ENCODE measurements at regions not wholly inside any gene's neighbourhood (a gene's known extent, or its start where the extent isn't known, plus 50 kb on each side); places are given as distances from the start of the nearest gene placed in this dataset.
"Not testable (repeated sequence)": the region's sequence is repeated elsewhere in the genome, so short reads cannot be mapped to it uniquely, and the experiment has no call there.

GRCh38 chr10:83983578-83984255 lies 155.6 kb upstream of the GHITM start:
- DNase-seq (ENCODE audit: low spot score): no peak

DNA sequence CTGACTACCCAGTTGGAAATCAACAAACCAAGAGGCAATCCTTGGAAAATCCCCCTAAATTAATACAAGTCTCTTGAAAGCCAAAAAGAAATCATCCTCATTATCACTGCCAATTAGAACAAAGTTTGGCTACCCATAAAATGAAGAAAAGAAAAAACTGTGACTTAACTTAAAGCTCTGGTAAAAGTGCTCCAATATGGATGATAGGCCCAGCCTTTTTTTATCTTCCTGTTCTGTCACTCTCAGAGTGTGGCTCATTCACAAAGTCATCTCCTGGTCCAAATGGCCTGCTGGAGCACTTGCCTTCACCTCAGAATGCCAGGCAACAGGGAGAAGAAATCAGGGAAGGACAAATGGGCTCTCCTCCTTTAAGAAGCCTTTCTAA lies 155.1 kb upstream of the GHITM start:
- no peak for DNase-seq (ENCODE audit: low spot score)

- DNase-seq (ENCODE audit: low spot score): no peak
Observed at GRCh38 chr10:83986800-83987199, 152.5 kb upstream of the GHITM start.

- DNase-seq (ENCODE audit: low spot score): no peak
Observed at GRCh38 chr10:83987216-83987615, 152.1 kb upstream of the GHITM start.

DNA sequence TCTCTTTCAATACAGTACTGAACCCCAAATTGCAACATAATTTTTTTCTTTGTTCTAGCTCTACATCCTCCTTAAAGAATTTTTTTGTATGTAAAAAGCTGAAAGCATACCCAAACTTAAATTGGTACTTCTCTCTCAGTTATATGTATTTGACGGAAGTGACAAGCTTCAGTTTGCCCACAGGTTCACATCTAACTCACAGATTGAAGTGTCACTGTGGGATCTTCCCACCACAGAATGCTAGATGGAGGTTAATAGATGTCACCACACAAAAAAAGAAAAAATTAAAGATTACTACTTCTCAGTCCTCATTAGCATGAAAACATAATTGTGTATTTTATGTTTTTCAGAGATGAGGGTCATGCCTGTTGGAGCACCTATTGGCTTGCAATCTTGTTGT lies 150.9 kb upstream of the GHITM start:
- no peak for DNase-seq (ENCODE audit: low spot score)

- DNase-seq (ENCODE audit: low spot score): no peak
Observed at GRCh38 chr10:83990126-83990525, 149.2 kb upstream of the GHITM start.

GRCh38 chr10:83991986-83992753 lies 147.1 kb upstream of the GHITM start:
- DNase-seq (ENCODE audit: low spot score): no peak

- DNase-seq (ENCODE audit: low spot score): no peak
Observed at GRCh38 chr10:83994325-83994724, 145.0 kb upstream of the GHITM start.

DNA sequence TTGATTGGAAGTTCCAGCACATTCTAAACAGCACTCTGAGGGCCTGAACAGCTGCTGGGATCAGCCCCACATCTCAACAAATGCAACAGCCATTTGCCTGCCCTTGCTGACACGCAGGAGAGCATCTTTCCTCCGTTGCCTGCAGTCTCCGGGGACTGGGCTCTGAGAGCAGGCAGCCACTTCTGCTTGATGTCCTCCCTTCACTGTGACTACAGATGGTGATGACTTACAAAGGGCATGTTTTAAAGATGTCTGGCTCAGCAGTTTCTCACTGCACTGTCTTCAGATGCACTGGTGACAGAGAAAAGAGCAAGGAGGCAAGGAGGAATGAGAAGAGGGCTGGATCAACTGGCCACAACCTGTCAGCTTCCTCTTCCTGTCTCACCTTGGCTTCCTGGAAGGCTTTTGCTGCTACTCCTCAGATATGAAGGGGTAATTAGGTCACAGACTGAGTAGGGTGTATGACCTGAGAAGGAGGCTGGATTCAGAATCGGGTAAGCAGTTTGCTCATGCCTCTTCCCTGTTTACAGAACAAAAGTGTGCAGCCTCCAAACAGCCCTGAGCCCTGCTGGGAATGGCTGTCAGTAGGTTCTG lies 143.5 kb upstream of the GHITM start:
- DNase-seq (ENCODE audit: low spot score): no peak

GRCh38 chr10:84004221-84004620 lies 135.1 kb upstream of the GHITM start:
- DNase-seq (ENCODE audit: low spot score): no peak

DNA sequence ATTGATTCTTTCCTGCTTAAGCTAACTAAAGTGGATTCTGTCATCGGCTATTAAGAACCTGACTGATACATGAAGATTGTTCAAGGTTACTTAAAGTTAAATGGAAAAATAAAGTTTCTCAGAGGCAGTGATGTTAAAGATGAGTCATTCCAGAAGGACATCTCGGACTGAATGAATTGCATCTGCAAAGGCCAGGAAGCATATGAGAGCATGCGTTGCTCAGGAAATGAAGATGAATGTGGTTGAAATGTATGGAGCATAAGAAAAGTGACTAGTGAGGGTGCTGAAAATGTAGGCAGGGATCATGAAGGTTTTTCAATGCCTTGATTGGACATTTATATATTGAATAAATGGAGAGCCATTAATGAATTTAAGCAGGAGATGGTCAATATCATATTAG lies 133.9 kb upstream of the GHITM start:
- DNase-seq (ENCODE audit: low spot score): no peak

DNA sequence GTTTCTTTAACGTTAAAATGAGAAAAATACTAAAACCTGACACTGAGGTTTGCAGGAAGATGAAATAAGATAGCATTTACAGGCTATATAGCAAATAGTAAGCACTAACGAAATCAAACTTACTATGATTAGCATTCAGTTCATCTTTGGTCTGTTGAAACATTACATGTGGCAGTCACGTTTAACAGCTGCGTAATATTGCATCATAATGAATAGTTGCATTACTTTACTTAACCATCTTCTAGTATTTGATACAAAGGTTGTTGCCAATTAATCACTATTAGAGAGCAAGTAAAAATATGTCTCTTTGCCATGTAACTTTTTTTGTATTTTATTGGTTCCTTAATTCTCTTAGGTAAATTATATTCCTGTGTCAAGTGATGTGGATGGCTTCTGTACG lies 131.8 kb upstream of the GHITM start:
- DNase-seq (ENCODE audit: low spot score): no peak

- DNase-seq (ENCODE audit: low spot score): peak; percentile 39
Observed at GRCh38 chr10:84008878-84009277, 130.4 kb upstream of the GHITM start.

GRCh38 chr10:84012431-84012830 lies 126.9 kb upstream of the GHITM start:
- DNase-seq (ENCODE audit: low spot score): no peak

DNA sequence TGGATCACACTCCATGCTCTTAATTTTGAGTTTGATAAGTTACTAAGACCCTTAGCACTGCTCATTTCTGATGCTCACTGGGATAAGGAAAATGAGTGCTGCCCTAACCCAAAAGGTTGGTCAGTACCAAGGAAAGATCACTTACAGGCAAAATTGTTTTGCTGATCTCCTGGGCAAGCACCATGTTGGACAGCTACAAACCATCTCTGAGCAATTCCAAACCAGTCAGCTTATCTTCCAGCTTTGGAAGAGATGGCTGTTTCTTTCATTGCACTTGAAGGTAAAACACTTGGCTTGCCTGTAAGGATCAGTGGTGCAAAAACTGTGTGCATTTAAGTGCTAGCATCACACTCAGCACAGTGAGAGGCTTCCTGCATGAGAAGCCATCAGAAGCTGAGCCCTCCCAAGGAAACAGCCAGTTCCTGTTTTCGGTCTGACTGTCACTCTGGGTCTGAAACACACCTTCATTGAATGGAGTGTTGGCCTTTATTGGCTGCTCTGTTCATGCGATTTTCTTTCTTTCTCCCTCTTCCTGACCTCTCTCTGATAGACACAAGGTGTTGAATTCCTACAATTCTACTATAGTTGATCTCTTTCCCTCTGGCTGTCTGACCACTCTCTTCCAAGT lies 126.4 kb upstream of the GHITM start:
- peak; percentile 9 for DNase-seq (ENCODE audit: low spot score)

DNA sequence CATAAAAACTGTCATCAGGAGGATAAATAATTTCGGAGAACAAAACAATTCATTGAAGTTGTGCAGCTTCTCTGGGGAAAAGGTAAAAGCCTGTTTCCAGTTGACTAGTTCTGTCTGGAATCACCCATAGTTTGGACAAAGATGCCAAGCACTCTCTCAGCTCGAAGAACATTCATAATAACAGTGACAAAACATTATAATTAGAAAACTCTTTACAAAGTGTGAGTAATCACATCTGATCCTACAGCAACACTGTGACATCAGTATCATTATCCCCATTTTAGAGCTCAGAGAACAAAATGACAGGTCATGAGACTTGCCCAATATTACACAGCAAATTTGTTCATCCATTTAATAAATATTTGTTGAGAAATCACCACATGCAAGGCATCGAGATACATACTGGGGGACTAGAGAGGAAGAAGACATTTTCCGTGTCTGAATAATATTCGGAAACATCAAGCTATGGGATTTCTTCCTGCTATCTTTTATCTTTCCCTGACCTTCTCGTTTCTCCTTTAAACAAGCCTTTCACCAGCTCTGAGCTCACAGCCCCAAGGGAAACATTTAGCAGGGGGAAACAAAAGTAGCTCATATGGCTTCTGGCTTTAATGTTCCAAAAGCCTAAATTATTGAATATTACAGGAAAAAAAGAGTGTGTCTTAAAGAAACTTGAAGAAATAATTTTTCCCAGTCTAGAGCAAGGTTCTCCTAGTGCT lies 123.3 kb upstream of the GHITM start:
- DNase-seq (ENCODE audit: low spot score): no peak

- DNase-seq (ENCODE audit: low spot score): no peak
Observed at GRCh38 chr10:84018826-84019225, 120.5 kb upstream of the GHITM start.

- DNase-seq (ENCODE audit: low spot score): not testable (repeated sequence)
Observed at GRCh38 chr10:84019854-84020458, 119.4 kb upstream of the GHITM start.

GRCh38 chr10:84026821-84027257 lies 112.5 kb upstream of the GHITM start:
- DNase-seq (ENCODE audit: low spot score): peak; percentile 8

DNA sequence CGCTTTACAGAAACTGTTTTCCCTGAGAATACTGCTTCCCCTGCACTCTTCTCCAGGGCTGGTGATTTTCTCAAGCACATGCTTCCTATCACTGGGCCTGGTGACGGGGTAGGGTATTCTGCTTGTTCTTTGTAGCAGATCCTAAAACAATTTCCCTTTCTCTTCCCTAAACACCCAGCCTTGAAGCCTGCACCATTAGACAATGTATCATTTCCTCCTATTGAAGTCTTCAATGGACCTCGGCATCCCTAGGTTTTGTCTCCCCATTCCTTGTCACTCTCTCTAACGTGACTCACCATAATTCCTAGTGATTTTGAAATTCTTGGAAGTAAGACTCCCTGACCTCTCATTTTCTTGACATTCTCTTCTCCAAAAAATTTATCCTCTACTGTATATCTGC lies 109.5 kb upstream of the GHITM start:
- DNase-seq (ENCODE audit: low spot score): no peak

DNA sequence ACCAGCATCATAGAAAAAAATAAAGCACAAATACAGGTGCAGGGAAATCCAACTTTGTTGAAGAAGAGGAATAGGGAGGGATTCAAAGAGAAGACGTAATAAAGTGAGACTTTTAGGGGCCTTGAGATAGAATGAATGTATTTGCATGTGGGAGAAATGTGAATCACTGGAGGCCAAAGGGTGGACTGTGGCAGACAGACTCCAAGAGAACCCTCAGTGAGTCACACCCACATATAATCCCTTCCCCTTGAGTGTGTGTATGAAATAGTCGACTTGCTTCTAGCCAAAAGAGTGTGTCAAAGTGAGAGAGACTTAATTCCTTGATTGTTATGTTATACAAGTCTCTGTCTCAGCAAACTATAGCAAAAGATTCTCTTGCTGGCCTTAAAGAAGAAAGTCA lies 101.3 kb upstream of the GHITM start:
- no peak for DNase-seq (ENCODE audit: low spot score)

DNA sequence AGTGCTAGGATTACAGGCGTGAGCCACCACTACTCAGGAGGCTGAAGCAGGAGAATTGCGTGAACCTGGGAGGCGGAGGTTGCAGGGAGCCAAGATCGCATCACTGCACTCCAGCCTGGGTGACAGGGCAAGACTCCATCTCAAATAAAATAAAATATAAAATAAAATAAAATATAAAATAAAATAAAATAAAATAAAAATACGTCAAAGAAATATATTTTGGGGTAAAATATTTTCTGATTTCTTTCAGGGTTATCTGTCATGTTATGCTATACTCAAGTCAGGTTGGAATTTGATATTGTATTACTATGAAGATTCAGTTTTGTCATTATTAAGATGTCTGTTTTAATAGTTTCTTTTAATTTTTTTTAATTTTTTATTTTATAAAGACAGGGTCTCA lies 99.4 kb upstream of the GHITM start:
- no peak for DNase-seq (ENCODE audit: low spot score)
